GM12878 (cell line): ENCODE measurements at regions not wholly inside any gene's neighbourhood (a gene's known extent, or its start where the extent isn't known, plus 50 kb on each side); places are given as distances from the start of the nearest gene placed in this dataset.

Experiments used
- BRCA1 ChIP-seq: IDR thresholded peaks from 2 replicates; pipeline ENCODE4 v1.6.1; 2011; ENCODE audit warnings: low read depth, low read length, improper control_type of control experiment
- CTCF ChIP-seq, 3 experiments: IDR thresholded peaks in 2 of 3; conservative IDR thresholded peaks in 1 of 3; 2 replicates each; pipeline ENCODE4 v1.5.1; 2011; ENCODE audit warnings: low read depth in 3 of 3, low read length in 3 of 3, mild to moderate bottlenecking in 3 of 3, control low read depth in 2 of 3, moderate library complexity in 2 of 3, inconsistent platforms in 1 of 3, mixed read lengths in 1 of 3; ENCODE audit not compliant: control insufficient read depth in 2 of 3, insufficient read depth in 1 of 3; ENCODE audit errors: extremely low read depth in 1 of 3
- EP300 ChIP-seq, 2 experiments: fragments of 150-350 bp in 1 of 2; IDR thresholded peaks; 2 replicates each; pipeline ENCODE4 v1.6.1; 2011 to 2012; ENCODE audit warnings: low read depth in 2 of 2, low read length in 2 of 2, borderline replicate concordance in 1 of 2, improper control_type of control experiment in 1 of 2, inconsistent platforms in 1 of 2; ENCODE audit not compliant: control insufficient read depth in 1 of 2
- HCFC1 ChIP-seq: fragments of 150-350 bp; IDR thresholded peaks from 2 replicates; pipeline ENCODE4 v1.6.1; 2014; ENCODE audit warnings: low read length
- NFYA ChIP-seq: IDR thresholded peaks from 2 replicates; pipeline ENCODE4 v1.6.1; 2011; ENCODE audit warnings: low read depth, mild to moderate bottlenecking, low read length, improper control_type of control experiment, borderline replicate concordance
- NRF1 ChIP-seq: conservative IDR thresholded peaks from 2 replicates; pipeline ENCODE4 v1.6.1; 2011; ENCODE audit warnings: mild to moderate bottlenecking, low read depth, low read length, improper control_type of control experiment
- PAX5 ChIP-seq: IDR thresholded peaks from 2 replicates; pipeline ENCODE4 v1.6.1; 2011; ENCODE audit warnings: low read depth, low read length, borderline replicate concordance
- TAF1 ChIP-seq: IDR thresholded peaks from 2 replicates; pipeline ENCODE4 v1.6.1; 2011; ENCODE audit warnings: mild to moderate bottlenecking, low read depth, low read length, borderline replicate concordance
- TF ChIP-seq, protein P1 (sequence below): IDR thresholded peaks from 2 replicates; pipeline ENCODE4 v1.6.1; 2012; ENCODE audit warnings: low read depth, low read length, improper control_type of control experiment
- TF ChIP-seq, protein P2 (sequence below): IDR thresholded peaks from 2 replicates; pipeline ENCODE4 v1.6.1; 2011; ENCODE audit warnings: borderline replicate concordance, low read depth, mild to moderate bottlenecking, moderate library complexity, mixed read lengths, low read length; ENCODE audit not compliant: insufficient read depth; ENCODE audit errors: extremely low read length

- TF ChIP-seq EP300 (IDR thresholded peaks at IDR 0.05; ENCODE audit: borderline replicate concordance in 1 of 2, control insufficient read depth in 1 of 2, low read depth in 2 of 2, low read length in 2 of 2) (no peak), CTCF (IDR thresholded peaks at IDR 0.05 in 2 of 3, conservative IDR thresholded peaks at IDR 0.05 in 1 of 3; ENCODE audit: control insufficient read depth in 2 of 3, extremely low read depth in 1 of 3, insufficient read depth in 1 of 3, low read depth in 3 of 3, low read length in 3 of 3) (no peak), BRCA1 (no peak), TAF1 (no peak), NRF1 (no peak), HCFC1 (no peak), NFYA (no peak), PAX5 (no peak)
- TF ChIP-seq, protein P1, sequence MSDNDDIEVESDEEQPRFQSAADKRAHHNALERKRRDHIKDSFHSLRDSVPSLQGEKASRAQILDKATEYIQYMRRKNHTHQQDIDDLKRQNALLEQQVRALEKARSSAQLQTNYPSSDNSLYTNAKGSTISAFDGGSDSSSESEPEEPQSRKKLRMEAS = no peak
- TF ChIP-seq, protein P2, sequence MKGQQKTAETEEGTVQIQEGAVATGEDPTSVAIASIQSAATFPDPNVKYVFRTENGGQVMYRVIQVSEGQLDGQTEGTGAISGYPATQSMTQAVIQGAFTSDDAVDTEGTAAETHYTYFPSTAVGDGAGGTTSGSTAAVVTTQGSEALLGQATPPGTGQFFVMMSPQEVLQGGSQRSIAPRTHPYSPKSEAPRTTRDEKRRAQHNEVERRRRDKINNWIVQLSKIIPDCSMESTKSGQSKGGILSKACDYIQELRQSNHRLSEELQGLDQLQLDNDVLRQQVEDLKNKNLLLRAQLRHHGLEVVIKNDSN = no peak
Observed at GRCh38 chr14:71232506-71232905, 325.2 kb downstream of the PCNX1 start.
